ENCODE measurements at regions not wholly inside any gene's neighbourhood (a gene's known extent, or its start where the extent isn't known, plus 50 kb on each side); places are given as distances from the start of the nearest gene placed in this dataset.

DNA sequence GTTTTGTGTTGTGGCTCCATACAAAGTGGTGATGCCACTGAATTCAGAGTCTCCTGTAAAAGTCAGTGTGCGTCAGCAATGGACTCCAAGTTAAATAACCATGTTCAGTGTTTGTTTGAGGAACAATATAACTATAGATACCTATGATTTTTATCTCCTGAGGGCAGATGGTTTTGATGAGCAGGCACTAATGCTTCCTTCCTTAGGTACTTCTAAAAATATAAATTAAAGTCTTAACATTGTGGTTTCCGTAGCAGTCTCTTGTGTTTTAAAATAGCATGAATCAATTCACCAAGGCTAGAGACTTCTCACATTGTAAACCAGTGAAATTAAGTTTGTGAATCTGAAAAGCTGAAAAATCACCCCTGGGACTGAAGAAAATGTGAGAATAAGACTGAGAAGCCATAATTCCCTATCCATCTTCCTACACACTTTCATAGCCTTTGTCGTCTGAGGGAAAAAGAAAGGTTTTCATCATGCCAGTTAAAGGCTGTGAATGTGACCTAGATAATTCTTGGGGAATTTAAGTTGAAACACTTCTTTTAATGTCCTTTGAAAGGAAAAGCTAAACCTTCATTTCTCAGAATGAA, 1502.9 kb downstream of the CDH11 start:
- Mint-ChIP-seq H3K27me3 (ENCODE audit: low read depth) (peaks cover 4% of the 10 kb centered on the region), H3K4me3 (no peak overlapping the region), H3K4me1 (peaks cover 5% of the 10 kb centered on the region), H3K27ac (no peak overlapping the region), H3K36me3 (no peaks in the 10 kb centered on the region), H3K9me3 (no peaks in the 10 kb centered on the region)
- no peak for DNase-seq (ENCODE audit: low spot score in 2 of 2, unreplicated experiment in 2 of 2)
- no peak for TF ChIP-seq CTCF (IDR thresholded peaks at IDR 0.05; ENCODE audit: unreplicated experiment)

- Mint-ChIP-seq H3K4me1 (no peaks in the 10 kb centered on the region), H3K9me3 (peaks cover 8% of the 10 kb centered on the region), H3K4me3 (no peak overlapping the region), H3K27ac (no peak overlapping the region), H3K36me3 (no peaks in the 10 kb centered on the region), H3K27me3 (ENCODE audit: low read depth) (peaks cover 4% of the 10 kb centered on the region)
- no peak for TF ChIP-seq CTCF (IDR thresholded peaks at IDR 0.05; ENCODE audit: unreplicated experiment)
- no peak for DNase-seq (ENCODE audit: low spot score in 2 of 2, unreplicated experiment in 2 of 2)
These were observed 1503.7 kb downstream of the CDH11 start for GRCh38 chr16:63617990-63618763.

GRCh38 chr16:63617047-63617989, 1504.5 kb downstream of the CDH11 start:
- H3K27me3 Mint-ChIP-seq (ENCODE audit: low read depth) = peaks cover 4% of the 10 kb centered on the region
- H3K27ac Mint-ChIP-seq = no peak overlapping the region
- H3K9me3 Mint-ChIP-seq = peaks cover 8% of the 10 kb centered on the region
- no peaks in the 10 kb centered on the region for H3K36me3 Mint-ChIP-seq
- no peak for DNase-seq (ENCODE audit: low spot score in 2 of 2, unreplicated experiment in 2 of 2)
- no peak for TF ChIP-seq CTCF (IDR thresholded peaks at IDR 0.05; ENCODE audit: unreplicated experiment)
- H3K4me3 Mint-ChIP-seq = no peak overlapping the region
- H3K4me1 Mint-ChIP-seq = no peaks in the 10 kb centered on the region

- Mint-ChIP-seq H3K4me3 (no peak overlapping the region), H3K9me3 (peaks cover 22% of the 10 kb centered on the region), H3K36me3 (no peaks in the 10 kb centered on the region), H3K27ac (no peak overlapping the region), H3K4me1 (no peaks in the 10 kb centered on the region), H3K27me3 (ENCODE audit: low read depth) (peaks cover 1% of the 10 kb centered on the region)
- DNase-seq (ENCODE audit: low spot score in 2 of 2, unreplicated experiment in 2 of 2) = no peak
- TF ChIP-seq CTCF (IDR thresholded peaks at IDR 0.05; ENCODE audit: unreplicated experiment) = no peak
These were observed 1507.4 kb downstream of the CDH11 start for GRCh38 chr16:63614429-63614828.

DNA sequence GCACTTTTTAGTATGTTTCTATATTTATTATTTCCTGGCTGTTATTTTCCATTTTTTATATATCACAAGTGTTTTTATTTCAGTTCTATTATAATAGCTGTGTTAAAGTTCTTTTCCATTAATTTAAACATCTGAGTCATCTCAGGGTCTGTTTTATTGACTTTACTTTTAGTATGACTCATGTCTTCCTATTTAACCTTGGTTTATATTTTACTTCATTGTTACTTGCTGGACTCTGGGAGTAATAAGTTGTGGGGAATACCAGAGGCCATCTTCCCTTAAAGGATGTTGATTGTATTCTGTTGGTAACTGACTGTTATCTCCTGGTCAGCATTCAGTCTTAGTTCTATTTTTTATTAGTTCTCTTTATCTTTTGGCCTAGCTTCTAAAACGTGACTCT, 1508.2 kb downstream of the CDH11 start:
- no peak for DNase-seq (ENCODE audit: low spot score in 2 of 2, unreplicated experiment in 2 of 2)
- Mint-ChIP-seq H3K9me3 (peaks cover 22% of the 10 kb centered on the region), H3K4me1 (no peaks in the 10 kb centered on the region), H3K4me3 (no peak overlapping the region), H3K36me3 (no peaks in the 10 kb centered on the region), H3K27ac (no peak overlapping the region), H3K27me3 (ENCODE audit: low read depth) (peaks cover 1% of the 10 kb centered on the region)
- TF ChIP-seq CTCF (IDR thresholded peaks at IDR 0.05; ENCODE audit: unreplicated experiment) = no peak

Data from mesothelial cell of epicardium (in vitro differentiated cells).